D721Med (cell line): ENCODE measurements at regions not wholly inside any gene's neighbourhood (a gene's known extent, or its start where the extent isn't known, plus 50 kb on each side); places are given as distances from the start of the nearest gene placed in this dataset.
"Not testable (repeated sequence)": the region's sequence is repeated elsewhere in the genome, so short reads cannot be mapped to it uniquely, and the experiment has no call there.

Source experiments
- DNase-seq: peaks from one replicate; pipeline ENCODE4 v3.0.0; 2011; ENCODE audit warnings: low spot score; ENCODE audit not compliant: insufficient read length
- FAIRE-seq: peaks from 2 replicates; lab custom pipeline; 2011; peaks lifted over from hg19 to GRCh38; lab: Jason Lieb, UNC
- CTCF ChIP-seq: IDR thresholded peaks from 2 replicates; pipeline ENCODE4 v1.5.1; 2012; ENCODE audit warnings: mild to moderate bottlenecking, control low read depth; ENCODE audit not compliant: insufficient read depth; ENCODE audit errors: missing control alignments

GRCh38 chr14:44453433-44454171 is 53.5 kb downstream of the FSCB start:
- TF ChIP-seq CTCF = no peak
- DNase-seq (no peak), FAIRE-seq (no peak)

GRCh38 chr14:44450232-44450631 is 56.9 kb downstream of the FSCB start:
- DNase-seq, FAIRE-seq: not testable (repeated sequence)

GRCh38 chr14:44449680-44450079 is 57.4 kb downstream of the FSCB start:
- TF ChIP-seq CTCF = no peak
- FAIRE-seq = no peak
- DNase-seq = no peak

- TF ChIP-seq CTCF = no peak
- no peak for FAIRE-seq
- DNase-seq = no peak
Observed at GRCh38 chr14:44448951-44449358, 58.1 kb downstream of the FSCB start.

GRCh38 chr14:44446965-44447364 is 60.1 kb downstream of the FSCB start:
- FAIRE-seq = no peak
- DNase-seq = no peak
- no peak for TF ChIP-seq CTCF

- DNase-seq (no peak), FAIRE-seq (no peak)
- no peak for TF ChIP-seq CTCF
Observed at GRCh38 chr14:44444454-44444853, 62.6 kb downstream of the FSCB start.

GRCh38 chr14:44438936-44439335 is 68.1 kb downstream of the FSCB start:
- DNase-seq = no peak
- no peak for FAIRE-seq
- TF ChIP-seq CTCF = no peak

- FAIRE-seq (no peak), DNase-seq (no peak)
- TF ChIP-seq CTCF = no peak
Observed at GRCh38 chr14:44438221-44438620, 68.9 kb downstream of the FSCB start.
